EH (cell line): ENCODE measurements at regions not wholly inside any gene's neighbourhood (a gene's known extent, or its start where the extent isn't known, plus 50 kb on each side); places are given as distances from the start of the nearest gene placed in this dataset.

Experiments used
- DNase-seq: peaks from one replicate; pipeline ENCODE4 v3.0.0-alpha.2; 2015; ENCODE audit warnings: low read depth

DNA sequence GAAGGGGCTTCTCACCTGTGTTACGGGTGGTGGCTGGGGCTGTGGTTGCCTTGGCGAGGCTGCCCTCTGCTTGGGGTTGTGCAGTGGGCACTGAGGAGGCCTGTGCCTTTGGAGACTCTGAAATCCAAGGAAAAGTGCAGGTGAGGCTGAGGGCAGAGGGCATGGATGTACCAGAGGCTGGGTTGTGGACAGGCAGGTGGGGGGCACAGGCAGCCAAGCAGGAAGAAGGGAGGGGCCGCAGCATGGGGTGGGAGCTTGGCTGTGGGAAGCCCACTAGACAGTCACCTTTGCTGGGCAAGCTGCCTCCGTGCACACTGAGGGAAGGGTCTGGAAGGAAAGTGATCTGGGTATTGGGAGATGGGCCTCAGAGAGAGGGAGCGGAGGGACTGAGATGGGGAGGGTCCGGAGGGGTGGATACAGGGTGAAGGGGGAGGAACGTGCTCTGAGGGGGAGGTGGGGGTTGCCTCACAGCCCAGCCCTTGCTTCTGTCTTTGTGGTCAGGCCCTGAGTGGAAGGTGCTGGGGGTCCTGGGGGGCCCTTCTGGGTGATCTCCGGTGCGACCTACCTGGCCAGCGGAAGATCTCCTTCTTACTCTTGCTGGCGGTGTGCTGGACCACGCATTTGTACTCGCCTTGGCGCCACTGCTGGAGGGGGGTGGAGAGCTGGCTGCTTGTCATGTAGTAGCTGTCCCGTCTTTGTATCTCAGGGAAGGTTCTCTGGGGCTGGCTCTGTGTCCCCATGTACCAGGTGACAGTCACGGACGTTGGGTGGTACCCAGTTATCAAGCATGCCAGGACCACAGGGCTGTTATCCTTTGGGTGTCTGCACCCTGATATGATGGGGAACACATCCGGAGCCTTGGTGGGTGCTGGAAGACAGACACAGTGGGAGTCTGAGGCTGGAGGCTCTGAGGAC is 318.7 kb downstream of the TMEM121 start:
- DNase-seq, result no peak

DNA sequence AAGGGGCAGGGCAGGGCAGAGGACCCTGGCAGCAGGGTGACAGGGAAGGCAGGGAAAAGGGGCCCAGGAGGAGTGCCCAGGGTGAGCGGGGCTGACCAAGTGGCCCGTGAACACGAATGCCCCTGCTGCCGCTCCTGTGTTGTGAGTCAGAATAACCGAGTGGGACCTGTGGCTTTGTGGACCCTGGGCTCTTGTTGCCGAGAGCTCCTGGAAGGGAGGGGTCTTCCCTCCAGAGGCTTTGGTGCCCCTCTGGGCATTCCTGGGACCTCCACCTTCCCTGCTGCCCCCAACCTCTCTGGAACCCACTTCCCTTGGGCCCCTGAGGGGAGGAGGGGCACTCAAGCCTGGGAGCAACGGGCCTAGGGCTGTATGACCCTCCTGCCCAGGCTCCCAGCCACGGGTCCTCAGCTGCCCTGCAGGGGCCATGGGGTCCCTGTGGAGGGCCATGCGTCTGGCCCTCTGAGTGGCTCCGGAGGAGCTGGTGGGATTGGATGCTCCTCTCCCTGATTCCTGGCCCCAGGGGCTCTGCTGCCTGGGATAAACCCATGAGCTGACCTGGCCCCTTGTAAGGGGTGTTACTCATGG is 319.4 kb downstream of the TMEM121 start:
- DNase-seq, result no peak

DNA sequence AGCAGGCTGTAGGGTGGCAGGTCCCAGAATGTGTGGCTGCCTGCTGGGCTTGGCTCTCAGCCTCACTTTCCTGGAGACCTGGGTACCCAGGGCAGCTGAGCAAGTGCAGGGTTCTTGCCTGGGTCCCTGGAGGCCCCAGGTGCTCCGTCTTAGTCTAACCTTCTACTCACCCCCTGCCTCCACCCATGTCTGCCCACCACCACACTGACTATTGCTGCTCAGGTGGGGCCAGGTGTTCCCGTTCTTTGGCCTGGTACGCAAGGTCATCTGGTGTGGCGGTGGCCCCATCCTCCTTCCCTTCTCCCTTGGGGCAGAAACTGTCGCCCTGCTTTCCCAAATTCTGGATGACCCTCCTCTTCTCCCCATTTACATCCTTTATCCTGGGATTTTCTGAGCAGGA is 319.9 kb downstream of the TMEM121 start:
- DNase-seq, result no peak

DNA sequence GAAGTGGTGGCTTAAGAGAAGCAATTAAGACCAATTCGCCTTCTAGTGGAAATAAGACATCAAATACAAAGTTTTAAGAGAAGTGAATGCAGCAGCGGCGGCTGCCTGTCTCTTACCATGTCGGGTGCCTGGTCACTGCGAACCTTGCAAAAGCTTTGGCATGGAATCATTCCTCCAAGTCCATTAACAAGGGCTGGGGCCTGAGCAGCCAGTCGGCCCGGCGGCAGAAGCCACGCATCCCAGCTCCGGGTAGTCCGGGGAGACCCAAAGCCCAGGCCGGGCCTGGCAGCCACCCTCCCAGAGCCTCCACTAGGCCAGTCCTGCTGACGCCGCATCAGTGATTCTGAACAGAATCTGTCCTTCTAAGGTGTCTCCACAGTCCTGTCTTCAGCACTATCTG is 321.0 kb downstream of the TMEM121 start:
- no peak for DNase-seq

DNA sequence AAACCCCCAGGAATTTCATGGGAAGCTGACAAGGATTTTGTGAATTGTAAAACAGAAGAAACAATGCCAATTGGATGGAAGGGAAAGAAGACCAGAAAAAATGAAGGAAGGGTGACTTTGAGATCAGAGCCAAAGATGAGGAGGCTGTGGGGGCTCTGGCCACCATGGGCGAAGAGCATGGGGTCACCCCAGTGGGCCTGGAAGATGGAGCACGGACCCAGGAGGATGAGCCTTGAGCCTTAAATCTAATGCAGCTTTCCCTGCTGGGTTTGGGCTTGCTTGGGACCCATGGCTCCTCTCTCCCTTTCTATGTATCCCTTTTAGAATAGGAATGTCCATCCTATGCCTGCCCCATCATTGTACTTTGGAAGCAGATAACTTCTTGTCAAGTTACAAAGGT is 322.2 kb downstream of the TMEM121 start:
- DNase-seq, result no peak

DNA sequence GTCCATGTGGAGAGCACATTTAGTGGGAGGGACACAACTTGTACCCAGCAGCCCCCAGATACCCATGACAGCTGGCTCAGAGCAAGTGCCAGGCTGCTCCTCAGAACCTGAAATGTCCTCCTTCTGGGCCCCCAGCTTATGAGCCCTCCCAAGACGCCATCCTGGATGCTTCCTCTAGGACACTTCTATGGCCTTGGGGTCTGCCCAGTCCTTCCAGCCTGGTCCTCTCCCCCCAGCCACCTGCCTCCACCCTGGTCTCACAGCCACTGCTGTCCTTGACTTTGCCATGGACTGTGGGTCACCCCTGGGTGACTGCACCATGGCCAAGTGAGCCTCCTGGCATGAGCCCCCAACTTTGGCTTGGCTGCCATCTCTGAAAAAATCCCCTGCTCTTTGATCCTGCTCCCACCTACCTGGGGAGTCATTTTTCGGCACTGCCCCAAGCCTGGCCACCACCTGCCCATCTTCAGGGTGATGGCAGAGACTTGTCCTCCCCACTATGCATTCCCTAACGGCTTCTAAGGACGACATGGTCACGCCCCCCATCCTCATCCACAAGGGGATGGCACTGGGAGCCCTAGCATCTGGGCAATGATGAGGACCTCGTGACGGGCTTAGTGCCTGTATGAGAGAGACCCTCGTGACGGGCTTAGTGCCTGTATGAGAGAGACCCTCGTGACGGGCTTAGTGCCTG is 323.7 kb downstream of the TMEM121 start:
- DNase-seq, result no peak

DNA sequence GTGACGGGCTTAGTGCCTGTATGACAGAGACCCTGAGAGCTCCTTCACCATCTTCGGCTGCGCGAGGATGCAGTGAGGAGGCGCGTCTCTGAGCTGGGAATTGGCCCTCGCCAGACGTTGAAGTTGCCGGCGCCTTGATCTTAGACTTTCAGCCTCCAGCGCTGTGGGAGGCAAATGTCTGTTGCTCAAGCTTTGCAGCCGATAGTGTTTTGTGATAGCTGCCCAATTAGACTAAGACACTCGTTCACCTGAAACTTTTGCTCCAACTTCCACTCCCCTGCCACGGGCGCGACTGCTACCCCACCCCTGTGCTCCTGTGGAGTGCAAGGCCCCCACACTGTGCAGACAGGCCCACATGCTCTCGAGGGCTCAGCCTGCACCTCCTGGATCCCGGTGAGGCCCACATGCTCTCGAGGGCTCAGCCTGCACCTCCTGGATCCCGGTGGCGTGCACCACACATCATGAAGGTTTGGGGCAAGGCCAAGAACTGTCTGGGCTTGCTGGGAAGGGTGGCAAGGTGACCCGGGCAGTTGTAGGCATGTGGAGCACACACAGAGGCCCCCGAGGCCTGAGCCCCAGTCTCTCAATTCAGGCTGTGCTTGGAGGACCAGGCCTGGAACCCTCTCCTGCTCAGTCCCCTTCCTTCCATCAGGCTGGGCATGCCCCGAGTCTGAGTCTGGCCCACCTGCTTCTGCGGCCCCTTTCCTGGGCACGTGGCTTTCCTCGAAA is 324.6 kb downstream of the TMEM121 start:
- DNase-seq, result no peak

DNA sequence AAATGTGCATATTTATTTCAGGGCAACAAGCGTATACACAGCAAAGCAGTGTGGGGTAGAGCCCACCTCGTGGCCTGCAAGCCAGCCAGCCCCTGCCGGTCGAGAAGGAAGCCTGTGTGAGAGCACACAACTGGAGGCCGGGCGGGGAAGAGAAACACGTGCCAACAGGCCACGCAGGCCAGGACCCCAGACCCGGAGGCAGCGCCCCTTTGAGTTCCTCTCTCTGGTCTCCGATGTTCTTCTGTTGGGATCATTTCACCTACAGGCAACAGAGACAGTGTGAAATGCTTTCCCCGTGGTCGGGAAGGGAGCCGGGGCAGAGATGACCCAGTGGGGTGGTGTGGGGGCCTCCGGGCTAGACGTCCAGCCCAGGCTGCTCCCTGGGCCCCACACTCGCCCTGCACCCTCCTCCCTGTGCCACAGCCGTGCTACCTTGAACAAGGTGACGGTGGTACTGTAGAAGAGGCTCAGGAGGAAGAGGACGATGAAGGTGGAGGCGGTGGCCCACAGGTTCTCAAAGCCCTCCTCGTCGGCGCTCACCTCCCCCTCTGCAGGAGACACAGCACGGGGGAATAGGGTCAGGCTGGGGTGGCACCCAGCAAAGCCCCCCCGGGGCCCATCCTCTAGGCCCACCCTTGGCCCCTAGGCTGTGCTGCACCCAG is 325.5 kb downstream of the TMEM121 start:
- DNase-seq, result no peak

DNA sequence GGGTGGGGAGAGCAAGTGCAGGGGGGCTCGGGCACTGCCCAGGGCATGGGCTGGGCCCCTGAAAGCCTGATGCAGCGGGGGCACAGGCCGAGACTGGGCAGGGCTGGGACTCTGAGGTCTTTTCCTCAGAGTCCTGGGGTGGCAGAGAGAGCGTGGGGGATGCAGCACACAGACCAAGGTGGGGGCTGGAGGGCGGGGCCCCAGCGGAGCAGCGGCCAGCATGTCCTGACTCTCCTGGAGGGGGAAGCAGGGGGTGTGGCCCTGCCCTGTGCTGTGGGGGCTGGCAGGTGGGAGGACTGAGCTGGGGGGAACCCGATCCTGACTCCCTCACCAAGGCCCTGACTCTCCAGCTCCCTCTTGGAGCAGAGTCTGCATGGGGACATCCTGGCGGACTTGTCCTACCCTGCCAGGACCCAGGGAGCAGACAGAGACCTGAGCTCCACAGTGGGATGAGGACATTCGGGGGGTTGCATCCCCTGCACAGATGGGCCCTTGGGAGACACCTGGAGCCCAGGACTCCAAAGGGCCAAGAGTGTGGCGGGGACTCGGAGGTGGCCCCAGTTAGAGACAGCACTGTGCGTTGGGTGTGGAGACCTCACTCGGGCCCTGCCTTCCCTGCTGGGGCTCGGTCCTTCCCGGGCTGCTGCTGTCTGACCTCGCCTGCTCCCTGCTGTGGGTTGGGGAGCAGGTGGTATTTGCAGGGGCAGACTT is 326.1 kb downstream of the TMEM121 start:
- DNase-seq, result no peak

DNA sequence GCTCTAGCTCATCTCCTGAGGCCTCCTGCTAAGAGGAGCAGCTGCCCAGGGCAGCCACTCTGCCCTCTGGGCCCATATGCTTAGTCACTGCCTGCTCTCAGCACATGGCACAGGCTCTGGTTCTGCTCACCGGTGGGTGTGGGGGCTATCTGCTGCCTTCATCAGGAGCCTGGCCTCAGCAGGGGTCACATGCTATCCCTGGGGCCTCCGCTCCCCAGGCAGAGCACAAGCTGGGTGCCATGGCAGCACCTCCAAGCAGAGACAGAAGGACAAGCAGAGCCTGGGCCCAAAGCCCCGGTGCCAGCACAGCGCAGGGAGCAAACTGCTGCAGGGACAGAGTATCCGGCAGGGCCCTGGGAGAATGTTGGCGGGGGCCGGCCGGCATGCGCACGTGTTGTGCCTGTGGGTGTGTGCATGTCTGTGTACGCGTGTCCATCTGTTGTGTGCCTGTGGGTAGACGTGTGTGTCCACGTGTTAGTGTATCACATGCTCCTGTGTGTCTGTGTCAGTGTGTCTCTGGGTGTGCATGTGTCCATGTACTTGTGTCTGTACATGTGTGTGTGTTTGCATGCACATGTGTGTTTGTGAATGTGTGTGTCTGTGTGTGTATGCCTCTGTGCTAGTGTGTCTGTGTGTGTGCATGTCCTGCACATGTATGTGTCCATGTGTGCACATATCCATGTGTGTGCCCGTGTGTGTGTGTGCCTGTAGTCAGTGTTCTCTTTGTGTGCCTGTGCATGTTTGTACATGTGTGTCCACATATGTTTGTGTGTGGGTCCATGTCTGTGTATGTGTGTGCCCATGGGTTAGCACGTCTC is 326.9 kb downstream of the TMEM121 start:
- no peak for DNase-seq

DNA sequence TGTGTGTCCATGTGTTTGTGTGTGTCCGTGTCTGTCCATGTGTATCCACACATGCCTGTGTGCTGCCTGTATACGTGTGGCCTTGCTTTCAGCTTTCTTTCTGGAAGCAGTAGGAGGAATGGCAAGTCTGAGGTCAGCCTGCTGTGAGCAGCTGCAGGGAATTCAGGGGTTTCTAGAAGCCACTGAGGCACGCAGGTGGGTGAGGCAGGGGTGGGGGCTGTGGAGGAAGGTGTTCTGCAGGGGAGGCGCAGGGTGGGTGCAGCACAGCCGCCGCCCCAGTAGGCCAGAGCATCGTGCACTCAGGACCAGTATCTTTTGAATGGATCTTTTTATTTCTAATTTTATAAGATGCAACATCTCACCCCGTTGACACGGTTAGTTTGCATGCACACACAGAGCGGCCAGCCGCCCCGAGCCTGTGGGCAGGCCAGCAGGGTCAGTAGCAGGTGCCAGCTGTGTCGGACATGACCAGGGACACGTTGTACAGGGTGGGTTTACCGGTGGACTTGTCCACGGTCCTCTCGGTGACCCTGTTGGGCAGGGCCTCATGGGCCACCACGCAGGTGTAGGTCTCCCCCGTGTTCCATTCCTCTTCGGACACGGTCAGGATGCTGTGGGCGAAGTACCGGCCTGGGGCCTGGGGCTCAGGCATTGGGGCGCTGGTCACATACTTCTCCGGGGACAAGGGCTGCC is 327.7 kb downstream of the TMEM121 start:
- no peak for DNase-seq

DNA sequence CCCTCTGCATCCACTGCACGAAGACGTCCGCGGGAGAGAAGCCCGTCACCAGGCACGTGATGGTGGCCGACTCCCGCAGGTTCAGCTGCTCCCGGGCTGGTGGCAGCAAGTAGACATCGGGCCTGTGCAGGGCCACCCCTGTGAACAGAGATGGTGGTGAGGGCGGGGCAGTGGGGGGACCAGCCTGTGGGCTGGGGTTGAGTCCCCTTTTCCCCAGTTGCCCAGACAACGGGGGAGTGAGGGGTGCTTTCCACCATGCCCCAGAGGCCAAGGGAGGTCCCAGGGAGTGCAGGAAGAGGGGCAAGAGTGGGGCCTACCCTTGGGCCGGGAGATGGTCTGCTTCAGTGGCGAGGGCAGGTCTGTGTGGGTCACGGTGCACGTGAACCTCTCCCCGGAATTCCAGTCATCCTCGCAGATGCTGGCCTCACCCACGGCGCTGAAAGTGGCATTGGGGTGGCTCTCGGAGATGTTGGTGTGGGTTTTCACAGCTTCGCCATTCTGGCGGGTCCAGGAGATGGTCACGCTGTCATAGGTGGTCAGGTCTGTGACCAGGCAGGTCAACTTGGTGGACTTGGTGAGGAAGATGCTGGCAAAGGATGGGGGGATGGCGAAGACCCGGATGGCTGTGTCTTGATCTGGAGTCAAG is 328.3 kb downstream of the TMEM121 start:
- no peak for DNase-seq

DNA sequence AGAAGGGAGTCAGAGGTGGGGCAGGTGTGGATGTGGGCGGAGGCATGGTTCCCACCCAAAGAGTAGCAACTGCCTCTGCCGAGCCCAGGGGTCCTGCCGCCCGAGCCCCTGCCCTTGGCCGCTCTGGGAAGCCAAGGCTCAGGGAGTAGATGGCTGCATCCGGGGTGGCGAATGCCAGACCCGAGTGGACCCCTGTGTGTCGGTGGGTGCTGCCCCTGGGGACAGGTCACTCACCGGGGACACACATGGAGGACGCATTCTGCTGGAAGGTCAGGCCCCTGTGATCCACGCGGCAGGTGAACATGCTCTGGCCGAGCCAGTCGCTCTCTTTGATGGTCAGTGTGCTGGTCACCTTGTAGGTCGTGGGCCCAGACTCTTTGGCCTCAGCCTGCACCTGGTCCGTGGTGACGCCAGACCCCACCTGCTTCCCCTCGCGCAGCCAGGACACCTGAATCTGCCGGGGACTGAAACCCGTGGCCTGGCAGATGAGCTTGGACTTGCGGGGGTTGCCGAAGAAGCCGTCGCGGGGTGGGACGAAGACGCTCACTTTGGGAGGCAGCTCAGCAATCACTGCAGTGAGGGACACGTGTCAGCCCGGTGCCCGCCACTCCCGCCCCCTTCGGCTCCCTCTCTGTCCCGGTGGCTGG is 329.0 kb downstream of the TMEM121 start:
- no peak for DNase-seq

DNA sequence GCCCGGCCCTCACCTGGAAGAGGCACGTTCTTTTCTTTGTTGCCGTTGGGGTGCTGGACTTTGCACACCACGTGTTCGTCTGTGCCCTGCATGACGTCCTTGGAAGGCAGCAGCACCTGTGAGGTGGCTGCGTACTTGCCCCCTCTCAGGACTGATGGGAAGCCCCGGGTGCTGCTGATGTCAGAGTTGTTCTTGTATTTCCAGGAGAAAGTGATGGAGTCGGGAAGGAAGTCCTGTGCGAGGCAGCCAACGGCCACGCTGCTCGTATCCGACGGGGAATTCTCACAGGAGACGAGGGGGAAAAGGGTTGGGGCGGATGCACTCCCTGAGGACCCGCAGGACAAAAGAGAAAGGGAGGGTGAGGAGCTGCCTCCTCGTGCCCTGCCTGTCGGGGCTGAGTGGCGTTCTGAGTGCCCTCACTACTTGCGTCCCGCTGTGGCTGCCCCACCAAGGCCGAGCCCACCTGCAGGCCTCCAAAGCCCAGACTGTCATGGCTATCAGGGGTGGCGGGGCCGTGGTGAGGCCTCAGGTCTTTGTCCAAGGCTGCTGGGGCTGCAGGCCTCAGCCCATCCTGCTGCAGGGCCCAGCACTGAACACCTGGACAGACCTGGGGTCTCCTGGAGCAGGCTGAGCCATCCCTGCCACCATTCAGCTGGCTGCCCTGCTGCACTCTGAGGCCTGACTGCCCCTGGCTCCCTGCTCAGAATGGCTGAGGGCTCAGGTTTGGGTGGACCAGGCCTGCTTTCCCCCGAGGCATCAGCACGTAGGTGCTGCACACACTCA is 329.7 kb downstream of the TMEM121 start:
- no peak for DNase-seq

DNA sequence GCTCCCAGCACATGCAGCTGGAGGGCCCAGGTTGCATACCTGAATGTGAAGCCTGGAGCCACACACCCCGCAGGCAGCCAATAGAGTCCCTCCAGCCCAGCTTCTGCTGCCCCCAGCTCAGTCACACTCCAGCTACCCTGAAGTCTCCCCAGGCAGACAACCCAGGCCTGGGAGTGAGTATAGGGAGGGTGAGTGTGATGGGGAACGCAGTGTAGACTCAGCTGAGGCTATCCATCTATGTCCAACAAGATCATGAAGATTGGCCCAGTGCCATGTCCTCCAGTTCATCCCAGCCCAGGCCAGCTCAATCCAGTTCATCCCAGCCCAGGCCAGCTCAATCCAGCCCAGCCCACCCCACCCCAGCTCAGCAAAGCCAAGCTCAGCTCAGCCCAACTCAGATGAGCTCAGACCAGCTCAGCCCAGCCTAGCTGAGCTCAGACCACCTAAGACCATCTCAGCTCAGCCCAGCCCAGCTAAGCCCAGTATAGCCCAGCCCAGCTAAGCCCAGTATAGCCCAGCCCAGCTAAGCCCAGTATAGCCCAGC is 330.4 kb downstream of the TMEM121 start:
- no peak for DNase-seq

DNA sequence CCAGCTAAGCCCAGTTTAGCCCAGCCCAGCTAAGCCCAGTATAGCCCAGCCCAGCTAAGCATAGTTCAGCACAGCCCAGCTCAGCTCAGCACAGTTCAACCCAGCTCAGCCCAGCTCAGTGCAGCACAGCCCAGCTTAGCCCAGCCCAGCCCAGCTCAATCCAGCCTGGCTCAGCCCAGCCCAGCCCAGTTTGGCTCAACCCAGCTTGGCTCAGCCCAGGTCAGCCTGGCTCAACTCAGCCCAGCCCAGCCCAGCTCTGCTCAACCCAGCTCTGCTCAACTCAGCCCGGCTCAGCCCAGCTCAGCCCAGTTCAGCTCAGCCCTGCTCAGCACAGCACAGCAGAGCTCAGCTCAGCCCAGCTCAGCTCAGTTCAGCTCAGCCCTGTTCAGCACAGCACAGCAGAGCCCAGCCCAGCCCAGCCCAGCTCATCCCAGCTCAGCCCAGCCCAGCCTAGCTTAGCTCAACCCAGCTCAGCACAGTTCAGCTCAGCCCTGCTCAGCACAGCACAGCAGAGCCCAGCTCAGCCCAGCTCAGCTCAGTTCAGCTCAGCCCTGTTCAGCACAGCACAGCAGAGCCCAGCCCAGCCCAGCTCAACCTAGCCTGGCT is 330.9 kb downstream of the TMEM121 start:
- no peak for DNase-seq
